ENCODE measurements at regions not wholly inside any gene's neighbourhood (a gene's known extent, or its start where the extent isn't known, plus 50 kb on each side); places are given as distances from the start of the nearest gene placed in this dataset.
A peak's percentile ranks its signal among the peaks of the same experiment; 100 is the strongest.

- no peak overlapping the region for H3K4me3 ChIP-seq (ENCODE audit: low read depth, low read length)
- no peaks in the 10 kb centered on the region for H3K36me3 ChIP-seq
- TF ChIP-seq CTCF (IDR thresholded peaks at IDR 0.05; ENCODE audit: low read depth, low read length), result no peak
- no peaks in the 10 kb centered on the region for H3K4me1 ChIP-seq
- no peaks in the 10 kb centered on the region for H3K9me3 ChIP-seq
- no peak for DNase-seq
- no peaks in the 10 kb centered on the region for H3K27me3 ChIP-seq
Measured at GRCh38 chr5:23234197-23234596, 273.2 kb upstream of the PRDM9 start.

GRCh38 chr5:23223846-23224245, 283.6 kb upstream of the PRDM9 start:
- no peaks in the 10 kb centered on the region for H3K4me1 ChIP-seq
- H3K9me3 ChIP-seq, result no peaks in the 10 kb centered on the region
- H3K36me3 ChIP-seq, result no peaks in the 10 kb centered on the region
- no peak overlapping the region for H3K4me3 ChIP-seq (ENCODE audit: low read depth, low read length)
- no peak for DNase-seq
- no peaks in the 10 kb centered on the region for H3K27me3 ChIP-seq
- TF ChIP-seq CTCF (IDR thresholded peaks at IDR 0.05; ENCODE audit: low read depth, low read length), result no peak

- H3K4me3 ChIP-seq (ENCODE audit: low read depth, low read length), result no peak overlapping the region
- TF ChIP-seq CTCF (IDR thresholded peaks at IDR 0.05; ENCODE audit: low read depth, low read length), result no peak
- no peak for DNase-seq
- H3K4me1 ChIP-seq, result no peaks in the 10 kb centered on the region
- H3K9me3 ChIP-seq, result no peaks in the 10 kb centered on the region
- no peaks in the 10 kb centered on the region for H3K27me3 ChIP-seq
- no peaks in the 10 kb centered on the region for H3K36me3 ChIP-seq
Measured at GRCh38 chr5:23221831-23222230, 285.6 kb upstream of the PRDM9 start.

GRCh38 chr5:23217159-23217558, 290.2 kb upstream of the PRDM9 start:
- no peak overlapping the region for H3K4me3 ChIP-seq (ENCODE audit: low read depth, low read length)
- TF ChIP-seq CTCF (IDR thresholded peaks at IDR 0.05; ENCODE audit: low read depth, low read length), result no peak
- H3K27me3 ChIP-seq, result no peaks in the 10 kb centered on the region
- H3K4me1 ChIP-seq, result no peaks in the 10 kb centered on the region
- H3K9me3 ChIP-seq, result no peaks in the 10 kb centered on the region
- no peak for DNase-seq
- no peaks in the 10 kb centered on the region for H3K36me3 ChIP-seq

- no peaks in the 10 kb centered on the region for H3K27me3 ChIP-seq
- no peak for DNase-seq
- no peaks in the 10 kb centered on the region for H3K4me1 ChIP-seq
- H3K36me3 ChIP-seq, result no peaks in the 10 kb centered on the region
- no peak for TF ChIP-seq CTCF (IDR thresholded peaks at IDR 0.05; ENCODE audit: low read depth, low read length)
- no peaks in the 10 kb centered on the region for H3K9me3 ChIP-seq
- no peak overlapping the region for H3K4me3 ChIP-seq (ENCODE audit: low read depth, low read length)
Measured at GRCh38 chr5:23216345-23216744, 291.1 kb upstream of the PRDM9 start.

GRCh38 chr5:23208959-23209431, 298.4 kb upstream of the PRDM9 start:
- H3K4me3 ChIP-seq (ENCODE audit: low read depth, low read length), result no peak overlapping the region
- DNase-seq, result peak; percentile 39
- no peaks in the 10 kb centered on the region for H3K36me3 ChIP-seq
- peak; percentile 89 for TF ChIP-seq CTCF (IDR thresholded peaks at IDR 0.05; ENCODE audit: low read depth, low read length)
- H3K9me3 ChIP-seq, result no peaks in the 10 kb centered on the region
- no peaks in the 10 kb centered on the region for H3K4me1 ChIP-seq
- no peaks in the 10 kb centered on the region for H3K27me3 ChIP-seq

Data from BE2C (cell line).